ENCODE measurements at regions not wholly inside any gene's neighbourhood (a gene's known extent, or its start where the extent isn't known, plus 50 kb on each side); places are given as distances from the start of the nearest gene placed in this dataset.
"Not testable (repeated sequence)": the region's sequence is repeated elsewhere in the genome, so short reads cannot be mapped to it uniquely, and the experiment has no call there.

DNA sequence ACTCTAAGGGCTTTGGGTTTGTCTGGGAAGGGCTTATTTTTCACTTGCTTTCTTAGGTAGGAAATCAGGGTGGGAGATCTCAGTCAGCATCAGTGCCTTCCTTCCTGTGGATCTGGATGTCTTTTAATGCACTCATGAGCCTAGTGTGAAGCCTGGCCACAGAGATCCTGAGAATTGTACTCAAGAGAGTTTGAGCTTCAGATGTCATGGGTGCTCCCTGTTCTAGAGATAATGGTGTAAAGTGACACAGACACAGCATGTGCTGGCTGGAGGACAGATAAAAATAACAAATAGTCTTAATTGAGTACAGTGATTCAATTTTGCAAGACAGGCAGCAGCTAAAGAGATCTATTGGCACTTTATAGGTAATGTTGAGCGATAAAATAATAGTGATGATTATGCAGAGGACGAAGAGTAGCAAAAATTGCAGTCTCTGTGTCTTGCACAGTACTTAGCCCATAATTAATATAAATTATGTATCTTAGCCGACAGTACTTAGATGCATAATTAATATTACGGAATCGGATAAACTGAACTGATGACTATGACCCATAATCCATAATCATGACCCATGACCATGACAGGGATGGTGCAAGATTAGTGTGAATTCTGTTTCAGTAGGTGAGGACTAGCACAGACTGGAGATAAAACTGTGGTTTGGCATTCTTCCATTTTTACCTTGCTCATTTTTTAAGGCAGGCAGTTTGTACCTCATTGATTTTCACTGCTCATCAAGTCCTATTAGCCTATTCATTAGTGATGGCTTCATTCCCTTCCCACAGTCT lies 408.7 kb upstream of the PIK3R1 start:
- Mint-ChIP-seq H3K27me3 (peaks cover 3% of the 10 kb centered on the region), H3K9me3 (no peaks in the 10 kb centered on the region), H3K27ac (no peak overlapping the region), H3K4me1 (peaks cover 3% of the 10 kb centered on the region), H3K4me3 (no peak overlapping the region), H3K36me3 (no peaks in the 10 kb centered on the region)
- no peak for ATAC-seq (ENCODE audit: low read depth)
- DNase-seq (ENCODE audit: low spot score in 2 of 2), result no peak

DNA sequence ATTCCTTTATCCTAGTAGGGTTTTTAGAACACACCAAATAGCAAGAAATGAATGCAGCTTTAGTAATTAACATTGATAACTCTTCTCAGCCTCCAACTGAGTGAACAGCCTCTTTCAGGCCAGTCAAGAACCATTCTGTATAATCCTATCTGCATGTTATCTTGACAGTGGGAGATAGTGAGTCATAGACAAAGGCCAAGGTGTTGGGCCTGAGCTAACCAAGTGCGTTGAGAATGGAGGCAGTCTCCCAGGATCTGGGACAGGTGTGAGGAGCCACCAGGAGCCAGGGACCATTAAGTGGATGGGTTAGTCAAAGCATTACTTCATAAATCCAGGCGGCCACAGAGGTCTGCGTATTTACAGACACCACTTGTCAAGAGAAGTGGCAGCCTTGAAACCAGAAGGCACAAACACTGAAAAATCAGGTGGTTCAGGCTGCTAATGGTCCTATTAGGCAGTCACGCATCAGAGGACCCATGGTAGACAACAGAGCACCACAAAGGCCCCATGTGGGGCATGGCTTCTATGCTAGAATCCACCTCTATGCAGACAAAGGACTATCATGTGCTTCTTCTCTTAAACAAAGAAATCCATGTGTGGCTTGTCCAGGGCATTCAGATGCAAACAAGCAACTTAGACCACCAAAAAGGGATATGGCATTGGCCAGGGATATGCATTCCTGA lies 409.7 kb upstream of the PIK3R1 start:
- Mint-ChIP-seq H3K27me3 (peaks cover 2% of the 10 kb centered on the region), H3K9me3 (no peaks in the 10 kb centered on the region), H3K27ac (no peak overlapping the region), H3K4me3 (no peak overlapping the region), H3K36me3 (no peaks in the 10 kb centered on the region), H3K4me1 (peaks cover 3% of the 10 kb centered on the region)
- DNase-seq (ENCODE audit: low spot score in 2 of 2), result no peak
- no peak for ATAC-seq (ENCODE audit: low read depth)

DNA sequence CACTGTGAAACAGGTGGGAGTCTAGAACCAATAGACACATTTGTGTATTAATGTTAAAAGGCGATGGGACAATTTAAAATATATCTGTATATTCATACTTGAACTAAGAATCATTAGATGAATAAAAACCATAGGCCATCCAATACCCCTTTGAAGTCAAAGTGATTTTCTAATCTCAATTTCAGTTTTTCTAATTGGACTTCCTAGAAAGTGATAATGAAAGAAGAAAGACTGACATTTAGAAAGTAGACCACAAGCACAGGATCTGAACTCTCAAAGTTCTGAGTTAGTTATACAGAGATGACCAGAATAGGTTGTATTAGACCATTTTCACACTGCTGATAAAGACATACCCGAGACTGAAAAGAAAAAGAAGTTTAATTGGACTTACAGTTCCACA lies 412.8 kb upstream of the PIK3R1 start:
- Mint-ChIP-seq H3K9me3 (peaks cover 2% of the 10 kb centered on the region), H3K4me1 (peaks cover 2% of the 10 kb centered on the region), H3K4me3 (no peak overlapping the region), H3K27ac (no peak overlapping the region), H3K36me3 (no peaks in the 10 kb centered on the region), H3K27me3 (peaks cover 1% of the 10 kb centered on the region)
- ATAC-seq (ENCODE audit: low read depth) (no peak), DNase-seq (ENCODE audit: low spot score in 2 of 2) (no peak)

GRCh38 chr5:67799732-67800234 lies 415.8 kb upstream of the PIK3R1 start:
- Mint-ChIP-seq H3K9me3 (peaks cover 2% of the 10 kb centered on the region), H3K4me1 (no peaks in the 10 kb centered on the region), H3K27me3 (peaks cover 1% of the 10 kb centered on the region), H3K36me3 (no peaks in the 10 kb centered on the region), H3K27ac (no peak overlapping the region), H3K4me3 (no peak overlapping the region)
- DNase-seq (ENCODE audit: low spot score in 2 of 2) (no peak), ATAC-seq (ENCODE audit: low read depth) (no peak)

DNA sequence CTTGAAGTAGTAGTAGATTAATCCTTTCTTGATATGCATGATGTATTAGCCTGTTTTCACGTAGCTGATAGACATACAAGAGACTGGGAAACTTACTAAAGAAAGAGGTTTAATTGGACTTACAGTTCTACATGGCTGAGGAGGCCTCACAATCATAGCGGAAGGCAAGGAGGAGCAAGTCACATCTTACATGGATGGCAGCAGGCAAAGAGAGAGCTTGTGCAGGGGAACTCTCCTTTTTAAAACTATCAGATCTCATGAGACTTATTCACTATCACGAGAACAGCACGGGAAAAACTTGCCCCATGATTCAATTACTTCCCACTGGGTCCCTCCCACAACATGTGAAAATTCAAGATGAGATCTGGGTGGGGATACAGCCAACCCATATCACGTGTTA lies 417.1 kb upstream of the PIK3R1 start:
- H3K27me3 Mint-ChIP-seq; H3K4me1 Mint-ChIP-seq; DNase-seq (ENCODE audit: low spot score in 2 of 2); H3K27ac Mint-ChIP-seq; H3K36me3 Mint-ChIP-seq; H3K9me3 Mint-ChIP-seq; ATAC-seq (ENCODE audit: low read depth); H3K4me3 Mint-ChIP-seq: not testable (repeated sequence)

- Mint-ChIP-seq H3K36me3 (no peaks in the 10 kb centered on the region), H3K4me3 (no peak overlapping the region), H3K27ac (no peak overlapping the region), H3K27me3 (peaks cover 1% of the 10 kb centered on the region), H3K4me1 (no peaks in the 10 kb centered on the region), H3K9me3 (peaks cover 2% of the 10 kb centered on the region)
- DNase-seq (ENCODE audit: low spot score in 2 of 2) (no peak), ATAC-seq (ENCODE audit: low read depth) (no peak)
Observed at GRCh38 chr5:67795781-67796477, 419.6 kb upstream of the PIK3R1 start.

DNA sequence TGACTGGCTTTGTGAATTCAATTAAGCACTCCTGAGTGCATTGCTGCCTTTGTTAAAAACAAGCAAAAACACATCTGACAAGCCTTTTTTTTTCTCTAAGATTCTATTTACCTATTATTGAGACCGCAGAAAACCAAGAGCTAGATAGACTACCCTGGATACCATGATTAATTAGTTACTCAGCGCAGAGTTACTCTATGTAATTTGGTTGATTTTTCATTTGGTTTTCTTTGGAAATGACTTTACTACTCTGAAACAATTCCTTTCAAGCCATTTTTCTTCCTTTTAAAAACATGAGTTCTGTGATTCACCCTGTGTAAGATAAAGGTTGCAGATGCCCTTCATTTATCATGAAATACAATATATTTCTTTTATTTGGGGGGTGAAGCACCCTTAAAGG lies 421.6 kb upstream of the PIK3R1 start:
- H3K36me3 Mint-ChIP-seq, result no peaks in the 10 kb centered on the region
- DNase-seq (ENCODE audit: low spot score in 2 of 2) (no peak), ATAC-seq (ENCODE audit: low read depth) (no peak)
- H3K27ac Mint-ChIP-seq, result no peak overlapping the region
- no peak overlapping the region for H3K4me3 Mint-ChIP-seq
- peaks cover 2% of the 10 kb centered on the region for H3K9me3 Mint-ChIP-seq
- H3K4me1 Mint-ChIP-seq, result no peaks in the 10 kb centered on the region
- H3K27me3 Mint-ChIP-seq, result no peaks in the 10 kb centered on the region

- Mint-ChIP-seq H3K9me3 (peaks cover under 1% of the 10 kb centered on the region), H3K4me1 (no peaks in the 10 kb centered on the region), H3K27ac (no peak overlapping the region), H3K27me3 (no peaks in the 10 kb centered on the region), H3K4me3 (no peak overlapping the region), H3K36me3 (no peaks in the 10 kb centered on the region)
- no peak for DNase-seq (ENCODE audit: low spot score in 2 of 2)
- ATAC-seq (ENCODE audit: low read depth), result no peak
Observed at GRCh38 chr5:67793418-67793817, 422.1 kb upstream of the PIK3R1 start.

DNA sequence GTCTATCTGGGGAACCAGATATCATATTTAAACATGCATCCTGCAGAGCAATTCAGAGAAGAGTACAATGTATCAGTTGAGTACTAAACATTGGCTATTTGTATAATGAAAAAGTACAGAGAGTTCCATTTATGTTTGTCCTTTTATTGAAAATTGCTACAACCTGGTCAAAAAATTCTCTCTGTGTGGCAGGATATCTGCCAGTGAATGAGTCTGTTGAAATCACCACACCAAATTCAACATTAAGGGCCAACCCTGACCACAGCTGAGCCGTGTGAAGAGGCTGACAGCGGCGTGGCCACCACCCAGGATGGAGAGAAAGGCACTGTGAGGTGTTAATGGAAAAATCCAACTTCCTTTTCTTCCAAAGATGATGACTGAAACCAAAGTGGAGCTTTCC lies 422.7 kb upstream of the PIK3R1 start:
- Mint-ChIP-seq H3K36me3 (no peaks in the 10 kb centered on the region), H3K4me1 (no peaks in the 10 kb centered on the region), H3K27ac (no peak overlapping the region), H3K4me3 (no peak overlapping the region), H3K27me3 (no peaks in the 10 kb centered on the region), H3K9me3 (no peaks in the 10 kb centered on the region)
- ATAC-seq (ENCODE audit: low read depth) (no peak), DNase-seq (ENCODE audit: low spot score in 2 of 2) (no peak)

GRCh38 chr5:67790390-67790789 lies 425.2 kb upstream of the PIK3R1 start:
- Mint-ChIP-seq H3K27ac (no peak overlapping the region), H3K27me3 (no peaks in the 10 kb centered on the region), H3K36me3 (no peaks in the 10 kb centered on the region), H3K4me1 (no peaks in the 10 kb centered on the region), H3K4me3 (no peak overlapping the region), H3K9me3 (no peaks in the 10 kb centered on the region)
- ATAC-seq (ENCODE audit: low read depth) (no peak), DNase-seq (ENCODE audit: low spot score in 2 of 2) (no peak)

- H3K4me1 Mint-ChIP-seq; H3K4me3 Mint-ChIP-seq; H3K27ac Mint-ChIP-seq; H3K36me3 Mint-ChIP-seq; ATAC-seq (ENCODE audit: low read depth); H3K9me3 Mint-ChIP-seq; H3K27me3 Mint-ChIP-seq; DNase-seq (ENCODE audit: low spot score in 2 of 2): not testable (repeated sequence)
Observed at GRCh38 chr5:67779893-67780623, 435.5 kb upstream of the PIK3R1 start.

DNA sequence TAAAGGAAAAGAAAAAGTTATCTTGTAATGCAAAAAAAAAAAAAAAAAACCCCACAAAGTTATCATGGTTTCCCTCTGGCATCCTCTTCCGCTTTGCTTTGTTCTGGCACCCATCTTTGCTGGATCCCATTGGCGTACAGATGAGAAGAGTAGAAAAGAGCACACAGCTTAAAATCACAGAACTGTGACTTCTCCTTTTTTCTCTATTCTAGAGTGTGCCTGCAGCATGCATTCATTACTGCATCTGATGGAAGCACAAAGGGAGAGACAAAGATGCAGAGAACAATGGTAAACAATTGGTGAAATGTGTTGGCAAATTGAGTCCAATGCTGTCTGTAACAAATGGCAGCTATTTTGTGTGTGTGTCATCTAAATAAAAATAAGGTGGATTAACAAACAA lies 440.8 kb upstream of the PIK3R1 start:
- Mint-ChIP-seq H3K4me1 (no peaks in the 10 kb centered on the region), H3K4me3 (no peak overlapping the region), H3K9me3 (no peaks in the 10 kb centered on the region), H3K36me3 (no peaks in the 10 kb centered on the region), H3K27me3 (peaks cover 10% of the 10 kb centered on the region), H3K27ac (no peak overlapping the region)
- no peak for DNase-seq (ENCODE audit: low spot score in 2 of 2)
- no peak for ATAC-seq (ENCODE audit: low read depth)

GRCh38 chr5:67774267-67774552 lies 441.3 kb upstream of the PIK3R1 start:
- no peak overlapping the region for H3K4me3 Mint-ChIP-seq
- ATAC-seq (ENCODE audit: low read depth), result no peak
- no peak overlapping the region for H3K27ac Mint-ChIP-seq
- H3K27me3 Mint-ChIP-seq, result peaks cover 10% of the 10 kb centered on the region
- peaks cover 1% of the 10 kb centered on the region for H3K9me3 Mint-ChIP-seq
- H3K4me1 Mint-ChIP-seq, result no peaks in the 10 kb centered on the region
- H3K36me3 Mint-ChIP-seq, result no peaks in the 10 kb centered on the region
- DNase-seq (ENCODE audit: low spot score in 2 of 2), result no peak
